Pancreas (tissue), 10 donors: ENCODE measurements at regions not wholly inside any gene's neighbourhood (a gene's known extent, or its start where the extent isn't known, plus 50 kb on each side); places are given as distances from the start of the nearest gene placed in this dataset.

Experiments
- ATAC-seq, 4 donors: fragments of 200-7000 bp; cut with Tn5 transposase; one replicate each; pipeline versions ENCODE4 v1.8.0 to v1.9.1; 2020; ENCODE audit warnings: mild to moderate bottlenecking in 4 of 4, moderate library complexity in 4 of 4
- DNase-seq, 6 donors: peaks; one replicate each; pipeline ENCODE4 v3.0.0-alpha.2; 2020
- FAIRE-seq: peaks from 2 replicates; lab custom pipeline; 2012; peaks lifted over from hg19 to GRCh38; lab: Jason Lieb, UNC
- H3K27ac ChIP-seq, 4 donors: fragments of 200-600 bp; sonication (generic); 1 replicate in 3 of 4; 2 replicates in 1 of 4; pipeline versions ENCODE4 v1.5.0 to v1.8.0; 2020
- H3K27me3 ChIP-seq, 4 donors: fragments of 200-600 bp; one replicate each; pipeline ENCODE4 v1.8.0; 2021
- H3K36me3 ChIP-seq, 3 donors: fragments of 200-600 bp; sonication (generic) in 1 of 3; one replicate each; pipeline versions ENCODE4 v1.5.0 to v1.8.0; 2020 to 2021
- H3K4me1 ChIP-seq, 3 donors: fragments of 200-600 bp; one replicate each; pipeline ENCODE4 v1.8.0; 2021
- H3K4me3 ChIP-seq, 4 donors: fragments of 200-600 bp; sonication (generic) in 2 of 4; one replicate each; pipeline versions ENCODE4 v1.5.0 to v1.8.0; 2020 to 2021
- H3K9me3 ChIP-seq, 4 donors: fragments of 200-600 bp; one replicate each; pipeline ENCODE4 v1.8.0; 2021
- CTCF ChIP-seq, 4 donors: fragments of 200-600 bp; sonication (generic) in 3 of 4; IDR thresholded peaks; one replicate each; pipeline versions ENCODE4 v1.5.0 to v1.8.0; 2021; ENCODE audit warnings: antibody characterized with exemption in 4 of 4
- WGBS, 2 donors: extraction: QIAGEN DNeasy Blood & Tissue Kit; methylation state at CpG; one replicate each; pipeline ENCODE4 v1.1.7; 2013; 5-methylcytosine and 5-hydroxymethylcytosine counted together
- intact Hi-C, 3 donors: fragments of 100-400 bp; cut with DNase I; formaldehyde crosslinking; loops; one replicate each; pipeline versions ENCODE4 v1.11.1 to v1.14.2; 2022
- donor health status: healthy with polysubstance abuse.
- donor health status: DM: no; HTN: no; CAD: no; lungs with moderate emphysema.
- donor health status: DM: no; HTN: no; CAD: no.
- donor health status: control.
- donor health status: control.
- donor health status: Bipolar disorder and iron deficiency.
- donor health status: DM: yes; HTN: yes; CAD: no.
- donor health status: DM: no; HTN: no; CAD: no.
- donor health status: DM: no; HTN: no; CAD: no.
- donor health status: DM: yes; HTN: yes; CAD: no.

- Histone ChIP-seq H3K36me3 (no peaks in the 10 kb centered on the region), H3K9me3 (no peaks in the 10 kb centered on the region), H3K4me1 (no peaks in the 10 kb centered on the region), H3K4me3 (no peak overlapping the region), H3K27ac (no peak overlapping the region), H3K27me3 (no peaks in the 10 kb centered on the region)
- FAIRE-seq (no peak), DNase-seq (no peak), ATAC-seq (no peak)
- intact Hi-C loops = loop anchor here in 1 of 3 donors (10.0 kb wide), 1 partner anchor 193 kb away; the partner anchor contains the start of gene LINGO1
- WGBS, 2 donors = 75 to 93% methylated on average over 4 of the region's 4 CpGs
- no peak for TF ChIP-seq CTCF (IDR thresholded peaks at IDR 0.05)
Observed at GRCh38 chr15:77827860-77828259, 195.1 kb upstream of the LINGO1 start.

GRCh38 chr15:77826006-77826695 lies 193.4 kb upstream of the LINGO1 start:
- Histone ChIP-seq H3K36me3 (no peaks in the 10 kb centered on the region), H3K27me3 (peaks cover 0 to 4% (median 0%) of the 10 kb centered on the region in 4 donors), H3K4me3 (no peak overlapping the region), H3K9me3 (no peaks in the 10 kb centered on the region), H3K27ac (no peak overlapping the region), H3K4me1 (no peaks in the 10 kb centered on the region)
- 66 to 81% methylated on average over 11 of the region's 11 CpGs for WGBS, 2 donors
- intact Hi-C loops = loop anchor here in 1 of 3 donors (10.0 kb wide), 1 partner anchor 191 kb away; the partner anchor contains the start of gene LINGO1
- ATAC-seq = no peak
- DNase-seq = no peak
- no peak for TF ChIP-seq CTCF (IDR thresholded peaks at IDR 0.05)
- no peak for FAIRE-seq

GRCh38 chr15:77825546-77825945 lies 192.8 kb upstream of the LINGO1 start:
- Histone ChIP-seq H3K36me3 (no peaks in the 10 kb centered on the region), H3K27me3 (peaks cover 0 to 4% (median 0%) of the 10 kb centered on the region in 4 donors), H3K4me3 (no peak overlapping the region), H3K4me1 (no peaks in the 10 kb centered on the region), H3K9me3 (no peaks in the 10 kb centered on the region), H3K27ac (no peak overlapping the region)
- 83 to 85% methylated on average over 7 of the region's 7 CpGs for WGBS, 2 donors
- ATAC-seq (no peak), DNase-seq (peak in 1 of 6 donors; percentile 41), FAIRE-seq (no peak)
- TF ChIP-seq CTCF (IDR thresholded peaks at IDR 0.05) = no peak
- intact Hi-C loops = loop anchor here in 1 of 3 donors (10.0 kb wide), 1 partner anchor 191 kb away; the partner anchor contains the start of gene LINGO1

- no peak for FAIRE-seq
- ATAC-seq = no peak
- Histone ChIP-seq H3K4me1 (peaks cover 0 to under 1% (median 0%) of the 10 kb centered on the region in 3 donors), H3K36me3 (no peaks in the 10 kb centered on the region), H3K27me3 (peaks cover 0 to 7% (median 2%) of the 10 kb centered on the region in 4 donors), H3K4me3 (no peak overlapping the region), H3K9me3 (no peaks in the 10 kb centered on the region), H3K27ac (no peak overlapping the region)
- WGBS, 2 donors = 64 to 72% methylated on average over 3 of the region's 3 CpGs
- TF ChIP-seq CTCF (IDR thresholded peaks at IDR 0.05) = no peak
- intact Hi-C loops = loop anchor here in 1 of 3 donors (10.0 kb wide), 1 partner anchor 190 kb away; the partner anchor contains the start of gene LINGO1
- no peak for DNase-seq
Observed at GRCh38 chr15:77825252-77825542, 192.5 kb upstream of the LINGO1 start.
